ENCODE measurements at regions not wholly inside any gene's neighbourhood (a gene's known extent, or its start where the extent isn't known, plus 50 kb on each side); places are given as distances from the start of the nearest gene placed in this dataset.

DNA sequence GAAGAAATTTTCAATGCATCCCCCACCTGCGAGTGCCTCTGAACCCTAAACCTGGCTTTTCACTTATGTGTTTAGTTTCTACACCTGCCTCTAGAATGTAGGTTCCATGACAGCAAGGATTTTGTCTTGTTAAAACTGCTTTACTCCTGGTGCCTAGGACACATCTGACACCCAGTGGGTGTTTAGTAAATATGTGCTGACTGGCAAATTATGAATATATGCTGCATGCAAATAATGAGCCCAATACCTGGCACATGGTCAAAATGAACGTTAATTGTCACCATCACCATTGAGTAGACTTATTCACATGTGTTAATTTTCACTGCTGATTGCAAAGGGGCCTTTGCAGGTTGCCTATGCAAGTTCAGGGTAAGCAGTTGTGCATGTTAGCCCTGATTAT is 249.9 kb upstream of the WWC1 start:
- Histone ChIP-seq H3K4me1 (ENCODE audit: control insufficient read depth in 2 of 2, insufficient read depth in 2 of 2, low read length in 2 of 2) (no peaks in the 10 kb centered on the region), H3K27me3 (replicated peaks in 1 of 4; ENCODE audit: control extremely low read depth in 1 of 4, control insufficient read depth in 3 of 4, insufficient read depth in 4 of 4, low read length in 3 of 4) (no peaks in the 10 kb centered on the region), H3K9ac (ENCODE audit: low read length) (no peak overlapping the region), H4K20me1 (ENCODE audit: control insufficient read depth, insufficient read depth, low read length, poor library complexity, severe bottlenecking) (no peaks in the 10 kb centered on the region), H3K9me3 (ENCODE audit: control extremely low read depth in 1 of 3, control insufficient read depth in 2 of 3, insufficient read depth in 1 of 3, low read length in 2 of 3) (peaks cover 0 to 9% (median 0%) of the 10 kb centered on the region in 3 donors), H3K4me2 (replicated peaks; ENCODE audit: low read depth, low read length, poor library complexity, severe bottlenecking) (no peak overlapping the region), H3K4me3 (ENCODE audit: control extremely low read depth in 1 of 5, extremely low read depth in 1 of 5, insufficient read depth in 1 of 5, low read depth in 2 of 5, low read length in 4 of 5) (no peak overlapping the region), H3K79me2 (ENCODE audit: control insufficient read depth, insufficient read depth, low read length) (no peaks in the 10 kb centered on the region), H3K36me3 (replicated peaks in 1 of 2; ENCODE audit: control extremely low read depth in 1 of 2, control insufficient read depth in 1 of 2, extremely low read depth in 1 of 2, insufficient read depth in 2 of 2, low read length in 1 of 2) (no peaks in the 10 kb centered on the region), H2AFZ (ENCODE audit: insufficient read depth, low read depth, low read length, poor library complexity, severe bottlenecking) (no peak overlapping the region), H3K27ac (ENCODE audit: low read length in 2 of 2) (no peak overlapping the region)
- POLR2A ChIA-PET: no interaction called here
- Mint-ChIP-seq H3K27me3 (no peaks in the 10 kb centered on the region), H3K27ac (no peak overlapping the region), H3K4me1 (no peaks in the 10 kb centered on the region), H3K4me3 (no peak overlapping the region), H3K9me3 (ENCODE audit: insufficient read depth) (no peaks in the 10 kb centered on the region)
- TF ChIP-seq EZH2 (IDR thresholded peaks at IDR 0.05; ENCODE audit: borderline replicate concordance, insufficient read depth, low read depth, low read length, poor library complexity, severe bottlenecking): no peak
- intact Hi-C loops (cut with micrococcal nuclease): no loop called here
- no CpG with 5 or more reads among the region's 2 CpGs for WGBS (ENCODE audit: insufficient coverage)
- DNase-seq (no peak), ATAC-seq (ENCODE audit: low read depth) (no peak)
- CTCF ChIA-PET: no interaction called here

DNA sequence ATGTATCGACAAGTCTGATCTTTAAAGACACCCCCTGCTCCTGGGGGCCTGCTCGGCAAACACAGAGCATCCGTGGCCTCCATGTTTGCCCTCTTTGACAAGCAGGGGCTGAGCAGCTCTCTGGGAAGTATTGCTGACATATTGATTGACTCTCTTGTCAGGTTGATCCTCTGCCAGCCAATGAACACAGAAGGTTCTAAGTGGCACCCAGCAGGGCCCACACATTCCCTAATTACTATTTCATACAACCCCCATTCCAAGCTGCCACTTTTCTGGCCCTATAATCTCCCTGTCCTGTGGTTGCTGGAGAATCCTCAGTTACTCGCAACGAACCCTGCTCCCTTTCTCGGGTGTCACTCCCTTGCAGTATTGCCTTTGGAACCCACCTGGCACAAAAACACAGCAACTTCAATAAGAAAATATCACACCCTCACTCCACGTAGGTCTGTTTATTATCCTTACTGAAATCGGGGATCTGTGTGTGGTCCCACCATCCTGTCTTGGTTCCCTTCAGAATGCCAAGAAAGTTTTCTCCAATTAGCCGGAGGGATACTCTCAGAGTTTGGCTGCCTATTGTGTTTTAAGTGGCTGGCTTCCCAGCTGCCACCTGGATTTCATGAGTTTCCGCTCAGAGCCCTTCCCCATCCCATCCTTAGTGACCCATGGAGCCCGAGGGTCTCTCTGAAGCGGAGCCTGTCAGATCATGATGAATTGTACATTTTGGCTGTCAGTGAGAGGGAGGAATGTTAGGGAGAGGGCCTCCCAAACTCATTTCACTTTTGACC is 249.0 kb upstream of the WWC1 start:
- TF ChIP-seq, protein P1, sequence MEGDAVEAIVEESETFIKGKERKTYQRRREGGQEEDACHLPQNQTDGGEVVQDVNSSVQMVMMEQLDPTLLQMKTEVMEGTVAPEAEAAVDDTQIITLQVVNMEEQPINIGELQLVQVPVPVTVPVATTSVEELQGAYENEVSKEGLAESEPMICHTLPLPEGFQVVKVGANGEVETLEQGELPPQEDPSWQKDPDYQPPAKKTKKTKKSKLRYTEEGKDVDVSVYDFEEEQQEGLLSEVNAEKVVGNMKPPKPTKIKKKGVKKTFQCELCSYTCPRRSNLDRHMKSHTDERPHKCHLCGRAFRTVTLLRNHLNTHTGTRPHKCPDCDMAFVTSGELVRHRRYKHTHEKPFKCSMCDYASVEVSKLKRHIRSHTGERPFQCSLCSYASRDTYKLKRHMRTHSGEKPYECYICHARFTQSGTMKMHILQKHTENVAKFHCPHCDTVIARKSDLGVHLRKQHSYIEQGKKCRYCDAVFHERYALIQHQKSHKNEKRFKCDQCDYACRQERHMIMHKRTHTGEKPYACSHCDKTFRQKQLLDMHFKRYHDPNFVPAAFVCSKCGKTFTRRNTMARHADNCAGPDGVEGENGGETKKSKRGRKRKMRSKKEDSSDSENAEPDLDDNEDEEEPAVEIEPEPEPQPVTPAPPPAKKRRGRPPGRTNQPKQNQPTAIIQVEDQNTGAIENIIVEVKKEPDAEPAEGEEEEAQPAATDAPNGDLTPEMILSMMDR (IDR thresholded peaks at IDR 0.05): no peak
- TF ChIP-seq EZH2 (IDR thresholded peaks at IDR 0.05; ENCODE audit: borderline replicate concordance, insufficient read depth, low read depth, low read length, poor library complexity, severe bottlenecking): no peak
- H3K4me3 ChIP-seq (ENCODE audit: control extremely low read depth in 1 of 5, extremely low read depth in 1 of 5, insufficient read depth in 1 of 5, low read depth in 2 of 5, low read length in 4 of 5): no peak overlapping the region
- intact Hi-C loops (cut with micrococcal nuclease): no loop called here
- DNase-seq (no peak), ATAC-seq (ENCODE audit: low read depth) (no peak)
- no peaks in the 10 kb centered on the region for H4K20me1 ChIP-seq (ENCODE audit: control insufficient read depth, insufficient read depth, low read length, poor library complexity, severe bottlenecking)
- Mint-ChIP-seq H3K4me3 (no peak overlapping the region), H3K9me3 (ENCODE audit: insufficient read depth) (no peaks in the 10 kb centered on the region), H3K27me3 (no peaks in the 10 kb centered on the region), H3K4me1 (no peaks in the 10 kb centered on the region), H3K27ac (no peak overlapping the region)
- no peak overlapping the region for H3K4me2 ChIP-seq (replicated peaks; ENCODE audit: low read depth, low read length, poor library complexity, severe bottlenecking)
- ChIA-PET CTCF (no interaction called here), POLR2A (no interaction called here)
- 95% methylated on average over 10 of the region's 12 CpGs for WGBS (ENCODE audit: insufficient coverage)
- H3K27me3 ChIP-seq (replicated peaks in 1 of 4; ENCODE audit: control extremely low read depth in 1 of 4, control insufficient read depth in 3 of 4, insufficient read depth in 4 of 4, low read length in 3 of 4): no peaks in the 10 kb centered on the region
- H3K36me3 ChIP-seq (replicated peaks in 1 of 2; ENCODE audit: control extremely low read depth in 1 of 2, control insufficient read depth in 1 of 2, extremely low read depth in 1 of 2, insufficient read depth in 2 of 2, low read length in 1 of 2): no peaks in the 10 kb centered on the region
- H3K9me3 ChIP-seq (ENCODE audit: control extremely low read depth in 1 of 3, control insufficient read depth in 2 of 3, insufficient read depth in 1 of 3, low read length in 2 of 3): peaks cover 0 to 9% (median 0%) of the 10 kb centered on the region in 3 donors
- H3K9ac ChIP-seq (ENCODE audit: low read length): no peak overlapping the region
- no peaks in the 10 kb centered on the region for H3K79me2 ChIP-seq (ENCODE audit: control insufficient read depth, insufficient read depth, low read length)
- no peak overlapping the region for H2AFZ ChIP-seq (ENCODE audit: insufficient read depth, low read depth, low read length, poor library complexity, severe bottlenecking)
- H3K27ac ChIP-seq (ENCODE audit: low read length in 2 of 2): no peak overlapping the region
- H3K4me1 ChIP-seq (ENCODE audit: control insufficient read depth in 2 of 2, insufficient read depth in 2 of 2, low read length in 2 of 2): no peaks in the 10 kb centered on the region
